Osteocyte (in vitro differentiated cells): ENCODE measurements at regions not wholly inside any gene's neighbourhood (a gene's known extent, or its start where the extent isn't known, plus 50 kb on each side); places are given as distances from the start of the nearest gene placed in this dataset.

ENCODE experiments used
- DNase-seq: peaks from one replicate; pipeline ENCODE4 v3.0.0; 2021; ENCODE audit warnings: mixed read lengths; ENCODE audit not compliant: unreplicated experiment; ENCODE audit errors: extremely low spot score
- H3K27ac Mint-ChIP-seq: one replicate; pipeline ENCODE4 v1.8.0; 2021; ENCODE audit warnings: mild to moderate bottlenecking, mixed read lengths; ENCODE audit not compliant: unreplicated experiment
- H3K27me3 Mint-ChIP-seq: one replicate; pipeline ENCODE4 v1.8.0; 2021; ENCODE audit warnings: mixed read lengths; ENCODE audit not compliant: unreplicated experiment
- H3K36me3 Mint-ChIP-seq: one replicate; pipeline ENCODE4 v1.8.0; 2021; ENCODE audit warnings: mixed read lengths; ENCODE audit not compliant: unreplicated experiment
- H3K4me1 Mint-ChIP-seq: one replicate; pipeline ENCODE4 v1.8.0; 2021; ENCODE audit warnings: mixed read lengths; ENCODE audit not compliant: unreplicated experiment
- H3K4me3 Mint-ChIP-seq: one replicate; pipeline ENCODE4 v1.8.0; 2021; ENCODE audit warnings: mild to moderate bottlenecking, moderate library complexity, mixed read lengths; ENCODE audit not compliant: unreplicated experiment
- H3K9me3 Mint-ChIP-seq: one replicate; pipeline ENCODE4 v1.8.0; 2021; ENCODE audit warnings: mixed read lengths; ENCODE audit not compliant: unreplicated experiment
- TF ChIP-seq, protein P1 (sequence below): fragments of 200-600 bp; sonication (generic); IDR thresholded peaks from 2 replicates; pipeline ENCODE4 v1.5.0; 2021; ENCODE audit warnings: antibody characterized with exemption, mild to moderate bottlenecking, moderate library complexity

DNA sequence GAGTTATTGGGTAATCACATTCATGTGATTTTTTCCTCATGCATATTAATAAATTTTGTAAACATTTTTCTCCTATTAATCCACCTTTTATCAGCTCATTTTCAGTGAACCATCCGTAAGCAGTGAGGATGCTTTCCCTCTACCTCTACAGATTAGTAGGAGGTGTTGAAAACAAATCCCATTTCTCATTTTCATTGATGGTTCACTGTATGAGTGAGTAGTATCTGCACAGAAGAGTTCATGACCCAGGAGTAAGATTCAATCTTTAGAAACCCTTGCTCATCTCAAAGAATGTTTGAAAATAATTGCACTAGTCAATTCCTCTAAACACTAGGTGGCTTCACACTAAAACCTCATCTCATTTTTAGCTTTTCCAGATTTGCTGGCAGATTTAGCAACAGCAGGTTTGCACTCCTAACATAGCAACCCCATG is 440.0 kb downstream of the HAO1 start:
- H3K9me3 Mint-ChIP-seq, result no peaks in the 10 kb centered on the region
- H3K36me3 Mint-ChIP-seq, result no peaks in the 10 kb centered on the region
- no peaks in the 10 kb centered on the region for H3K27me3 Mint-ChIP-seq
- DNase-seq, result no peak
- H3K4me1 Mint-ChIP-seq, result no peaks in the 10 kb centered on the region
- TF ChIP-seq, protein P1, sequence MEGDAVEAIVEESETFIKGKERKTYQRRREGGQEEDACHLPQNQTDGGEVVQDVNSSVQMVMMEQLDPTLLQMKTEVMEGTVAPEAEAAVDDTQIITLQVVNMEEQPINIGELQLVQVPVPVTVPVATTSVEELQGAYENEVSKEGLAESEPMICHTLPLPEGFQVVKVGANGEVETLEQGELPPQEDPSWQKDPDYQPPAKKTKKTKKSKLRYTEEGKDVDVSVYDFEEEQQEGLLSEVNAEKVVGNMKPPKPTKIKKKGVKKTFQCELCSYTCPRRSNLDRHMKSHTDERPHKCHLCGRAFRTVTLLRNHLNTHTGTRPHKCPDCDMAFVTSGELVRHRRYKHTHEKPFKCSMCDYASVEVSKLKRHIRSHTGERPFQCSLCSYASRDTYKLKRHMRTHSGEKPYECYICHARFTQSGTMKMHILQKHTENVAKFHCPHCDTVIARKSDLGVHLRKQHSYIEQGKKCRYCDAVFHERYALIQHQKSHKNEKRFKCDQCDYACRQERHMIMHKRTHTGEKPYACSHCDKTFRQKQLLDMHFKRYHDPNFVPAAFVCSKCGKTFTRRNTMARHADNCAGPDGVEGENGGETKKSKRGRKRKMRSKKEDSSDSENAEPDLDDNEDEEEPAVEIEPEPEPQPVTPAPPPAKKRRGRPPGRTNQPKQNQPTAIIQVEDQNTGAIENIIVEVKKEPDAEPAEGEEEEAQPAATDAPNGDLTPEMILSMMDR, result no peak
- no peak overlapping the region for H3K27ac Mint-ChIP-seq
- H3K4me3 Mint-ChIP-seq, result no peak overlapping the region

DNA sequence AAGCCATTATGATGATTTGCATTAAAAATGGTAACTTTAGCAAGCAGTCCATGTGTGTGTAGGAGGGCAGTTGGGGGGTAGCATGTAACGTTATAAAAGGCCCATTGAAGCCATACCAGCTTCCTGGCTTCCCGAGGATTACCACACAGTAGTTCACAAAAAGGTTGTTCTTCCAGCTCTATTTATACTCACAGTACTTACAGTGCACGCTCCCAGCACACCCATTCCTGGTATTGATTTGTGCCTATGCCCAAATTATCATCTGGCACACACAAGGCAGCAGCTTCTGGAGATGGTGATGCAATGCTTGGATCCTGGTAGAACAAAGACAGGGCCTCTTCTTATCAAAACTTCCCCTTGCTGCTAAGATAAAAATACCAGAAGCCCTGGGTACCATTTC is 436.8 kb downstream of the HAO1 start:
- no peak for DNase-seq
- Mint-ChIP-seq H3K4me1 (no peaks in the 10 kb centered on the region), H3K36me3 (no peaks in the 10 kb centered on the region), H3K27me3 (no peaks in the 10 kb centered on the region), H3K9me3 (no peaks in the 10 kb centered on the region), H3K4me3 (no peak overlapping the region), H3K27ac (no peak overlapping the region)
- TF ChIP-seq, protein P1, result no peak

DNA sequence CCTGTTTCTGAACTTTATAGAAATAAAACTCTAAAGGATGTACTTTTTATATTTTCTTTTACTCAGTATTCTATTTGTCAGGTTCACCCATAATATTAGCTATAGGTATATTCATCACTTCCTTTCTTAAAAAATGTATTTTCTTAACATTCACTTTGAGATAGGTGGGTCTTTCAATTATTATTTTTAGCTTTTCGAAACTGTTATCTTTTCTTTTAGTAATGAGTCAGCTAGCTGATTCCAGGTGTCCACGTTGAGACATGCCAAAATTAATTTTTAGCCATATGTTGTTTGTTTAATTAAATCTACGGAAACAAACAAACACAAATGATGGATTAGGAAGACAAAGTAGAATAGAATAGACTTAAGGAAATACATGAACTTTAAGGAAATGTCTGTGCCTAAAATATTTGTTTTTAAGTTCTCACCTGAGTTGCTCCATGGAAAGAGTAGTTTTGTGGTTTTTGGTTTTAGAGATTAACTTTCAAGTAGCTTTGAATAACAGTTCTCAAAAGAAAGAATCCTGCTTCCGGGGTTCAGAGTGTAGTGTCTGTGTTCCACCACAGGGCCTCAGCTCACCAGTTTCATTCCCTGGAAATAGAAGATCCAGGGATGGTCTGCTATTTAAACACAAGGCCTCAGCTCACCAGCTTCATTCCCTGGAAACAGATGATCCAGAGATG is 435.0 kb downstream of the HAO1 start:
- no peak overlapping the region for H3K27ac Mint-ChIP-seq
- no peaks in the 10 kb centered on the region for H3K9me3 Mint-ChIP-seq
- no peak overlapping the region for H3K4me3 Mint-ChIP-seq
- DNase-seq, result no peak
- no peaks in the 10 kb centered on the region for H3K4me1 Mint-ChIP-seq
- TF ChIP-seq, protein P1, result no peak
- no peaks in the 10 kb centered on the region for H3K27me3 Mint-ChIP-seq
- H3K36me3 Mint-ChIP-seq, result no peaks in the 10 kb centered on the region

DNA sequence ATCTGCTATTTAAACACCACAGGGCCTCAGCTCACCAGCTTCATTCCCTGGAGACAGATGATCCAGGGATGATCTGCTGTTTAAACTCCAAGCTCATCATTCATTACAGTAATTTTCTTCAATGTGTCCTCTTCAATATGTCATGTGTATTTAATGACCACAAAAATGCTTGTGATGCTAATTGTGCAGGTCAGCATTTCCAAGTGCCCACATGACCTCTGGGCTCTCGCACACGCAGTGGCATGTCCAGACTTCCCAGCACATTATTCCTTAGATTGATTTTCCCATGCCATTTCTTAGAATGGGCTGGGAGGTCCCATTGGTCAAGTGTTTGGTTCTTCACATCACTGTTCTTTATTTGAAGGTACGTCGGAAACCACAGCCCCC is 434.4 kb downstream of the HAO1 start:
- H3K27ac Mint-ChIP-seq, result no peak overlapping the region
- no peaks in the 10 kb centered on the region for H3K9me3 Mint-ChIP-seq
- no peaks in the 10 kb centered on the region for H3K4me1 Mint-ChIP-seq
- H3K4me3 Mint-ChIP-seq, result no peak overlapping the region
- TF ChIP-seq, protein P1, result no peak
- no peaks in the 10 kb centered on the region for H3K36me3 Mint-ChIP-seq
- H3K27me3 Mint-ChIP-seq, result no peaks in the 10 kb centered on the region
- no peak for DNase-seq

DNA sequence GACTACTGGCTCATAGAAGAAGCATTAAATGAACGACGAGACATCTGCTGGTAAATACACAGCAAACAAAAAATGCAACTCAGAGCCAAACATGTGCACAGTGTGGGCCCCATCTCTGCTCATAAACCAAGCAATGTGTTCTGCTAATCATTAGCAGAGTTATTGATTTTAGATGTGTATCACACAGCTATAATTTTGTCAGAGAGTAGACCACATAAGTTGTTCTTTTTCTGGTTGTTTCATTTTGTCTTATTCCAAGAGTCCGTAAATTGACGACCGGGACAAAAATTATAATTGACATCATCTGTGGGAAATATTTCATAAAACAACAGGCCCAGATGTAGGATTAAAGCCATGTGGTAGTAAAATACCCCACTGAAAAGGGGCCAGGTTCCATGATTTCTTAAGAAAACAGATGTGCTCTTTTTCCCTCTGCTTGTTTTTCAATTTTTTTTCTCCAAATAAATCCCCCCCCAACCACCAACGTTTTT is 423.6 kb downstream of the HAO1 start:
- H3K4me1 Mint-ChIP-seq, result no peaks in the 10 kb centered on the region
- no peak for DNase-seq
- H3K4me3 Mint-ChIP-seq, result no peak overlapping the region
- H3K27ac Mint-ChIP-seq, result no peak overlapping the region
- TF ChIP-seq, protein P1, result no peak
- H3K27me3 Mint-ChIP-seq, result peaks cover 2% of the 10 kb centered on the region
- H3K9me3 Mint-ChIP-seq, result no peaks in the 10 kb centered on the region
- H3K36me3 Mint-ChIP-seq, result no peaks in the 10 kb centered on the region
